ENCODE measurements at regions not wholly inside any gene's neighbourhood (a gene's known extent, or its start where the extent isn't known, plus 50 kb on each side); places are given as distances from the start of the nearest gene placed in this dataset.

DNA sequence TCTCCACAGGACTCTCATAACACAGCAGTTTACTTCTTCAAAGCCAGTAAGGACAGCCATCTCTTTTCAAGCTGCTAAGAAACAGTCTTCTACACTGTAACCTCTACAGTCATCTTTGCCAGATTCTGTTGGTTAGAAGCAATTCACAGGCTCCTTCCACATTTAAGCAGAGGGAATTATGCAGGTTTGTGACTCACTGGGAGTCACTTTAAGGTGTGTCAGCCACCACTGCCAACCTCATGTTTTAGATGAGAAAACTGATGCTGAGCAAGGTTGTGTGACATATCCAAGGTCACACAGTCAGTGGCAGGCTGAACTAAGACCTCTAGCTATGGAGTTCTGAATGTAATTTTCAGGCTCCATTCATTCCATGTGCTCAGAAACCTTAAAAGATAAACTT, 143.5 kb downstream of the QDPR start:
- no peak for TF ChIP-seq POLR2AphosphoS5 (IDR thresholded peaks at IDR 0.05)
- no peak for TF ChIP-seq CTCF (IDR thresholded peaks at IDR 0.05)

Data from suprapubic skin (tissue), 3 donors.